Naive thymus-derived CD4-positive, alpha-beta T cell (primary cell): ENCODE measurements at regions not wholly inside any gene's neighbourhood (a gene's known extent, or its start where the extent isn't known, plus 50 kb on each side); places are given as distances from the start of the nearest gene placed in this dataset.

ENCODE experiments used
- ATAC-seq: fragments of 150-1000 bp; cut with Tn5 transposase; 2 replicates; pipeline ENCODE4 v1.10.0; 2021; ENCODE audit warnings: mild to moderate bottlenecking, moderate library complexity
- CTCF ChIA-PET: fragments of 350-600 bp; sonication (Branson Sonifier 250); formaldehyde crosslinking; loops from one replicate; lab custom pipeline; 2021; ENCODE audit warnings: antibody characterized with exemption; lab: Charles Lee
- POLR2A ChIA-PET: fragments of 350-600 bp; sonication (Branson Sonifier 250); formaldehyde crosslinking; loops from one replicate; lab custom pipeline; 2021; ENCODE audit warnings: antibody characterized with exemption, inconsistent platforms; lab: Charles Lee
- DNase-seq, 9 donors: peaks; one replicate each; pipeline versions ENCODE4 v3.0.0 to v3.0.0-alpha.2; 2020 to 2022; ENCODE audit warnings: mixed read lengths in 1 of 9
- H3K27ac ChIP-seq: one replicate; pipeline ENCODE4 v1.7.0; 2013; ENCODE audit warnings: mild to moderate bottlenecking, low read depth, low read length, moderate library complexity
- H3K27me3 ChIP-seq, 2 donors: one replicate each; pipeline ENCODE4 v1.7.0; 2013; ENCODE audit warnings: low read length in 2 of 2, mild to moderate bottlenecking in 2 of 2, moderate library complexity in 2 of 2; ENCODE audit not compliant: control insufficient read depth in 2 of 2, insufficient read depth in 2 of 2
- H3K36me3 ChIP-seq, 3 experiments: 1 replicate in 2 of 3; 2 replicates in 1 of 3; pipeline ENCODE4 v1.7.0; 2013; ENCODE audit warnings: low read length in 3 of 3, mild to moderate bottlenecking in 3 of 3, moderate library complexity in 1 of 3; ENCODE audit not compliant: insufficient read depth in 3 of 3, control insufficient read depth in 2 of 3
- H3K4me1 ChIP-seq, 2 donors: one replicate each; pipeline ENCODE4 v1.7.0; 2013; ENCODE audit warnings: low read length in 2 of 2, mild to moderate bottlenecking in 2 of 2, moderate library complexity in 1 of 2; ENCODE audit not compliant: control insufficient read depth in 2 of 2, insufficient read depth in 2 of 2
- H3K4me3 ChIP-seq: 2 replicates; pipeline ENCODE4 v1.7.0; 2013; ENCODE audit warnings: mild to moderate bottlenecking, low read length
- H3K9me3 ChIP-seq, 3 experiments: 1 replicate in 2 of 3; 2 replicates in 1 of 3; pipeline ENCODE4 v1.7.0; 2013; ENCODE audit warnings: low read length in 3 of 3; ENCODE audit not compliant: control insufficient read depth in 2 of 3
- H3K27ac Mint-ChIP-seq, 9 donors: one replicate each; pipeline ENCODE4 v1.8.0; 2020 to 2022; ENCODE audit warnings: mixed read lengths in 9 of 9, mild to moderate bottlenecking in 8 of 9, moderate library complexity in 5 of 9, inconsistent platforms in 2 of 9
- H3K27me3 Mint-ChIP-seq, 5 donors: one replicate each; pipeline ENCODE4 v1.8.0; 2021 to 2022; ENCODE audit warnings: mixed read lengths in 5 of 5, mild to moderate bottlenecking in 1 of 5
- H3K36me3 Mint-ChIP-seq, 5 donors: one replicate each; pipeline ENCODE4 v1.8.0; 2020 to 2022; ENCODE audit warnings: mixed read lengths in 5 of 5, mild to moderate bottlenecking in 3 of 5, inconsistent platforms in 1 of 5
- H3K4me1 Mint-ChIP-seq, 7 donors: one replicate each; pipeline ENCODE4 v1.8.0; 2020 to 2022; ENCODE audit warnings: mixed read lengths in 7 of 7, mild to moderate bottlenecking in 3 of 7, inconsistent platforms in 1 of 7
- H3K4me3 Mint-ChIP-seq, 10 donors: one replicate each; pipeline ENCODE4 v1.8.0; 2020 to 2022; ENCODE audit warnings: mild to moderate bottlenecking in 10 of 10, mixed read lengths in 10 of 10, moderate library complexity in 6 of 10, inconsistent platforms in 2 of 10
- H3K9me3 Mint-ChIP-seq, 11 donors: one replicate each; pipeline ENCODE4 v1.8.0; 2020 to 2022; ENCODE audit warnings: mixed read lengths in 11 of 11, mild to moderate bottlenecking in 4 of 11, inconsistent platforms in 1 of 11, moderate library complexity in 1 of 11
- intact Hi-C, 2 donors: fragments of 100-400 bp; cut with micrococcal nuclease; formaldehyde crosslinking; loops; one replicate each; pipeline ENCODE4 v1.15.1; 2023

DNA sequence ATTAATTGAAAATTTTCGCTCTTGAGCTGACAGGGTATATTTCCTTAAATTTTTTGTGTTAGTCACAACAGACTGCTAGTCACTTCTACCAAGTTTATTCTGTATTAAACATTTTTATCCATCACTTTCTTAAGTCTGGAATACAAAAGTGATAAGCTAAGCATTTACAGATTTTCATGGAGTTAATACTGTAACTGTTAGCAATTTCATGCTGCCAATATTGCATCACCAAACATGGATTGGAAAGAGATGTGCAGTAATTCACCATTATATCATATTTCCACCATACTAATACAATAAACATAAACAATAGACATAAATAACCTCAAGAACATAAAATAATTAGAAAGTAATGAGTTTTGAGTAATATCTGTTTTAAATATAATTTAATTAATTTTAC, 854.0 kb upstream of the CITED2 start:
- no peaks in the 10 kb centered on the region for H3K4me1 ChIP-seq
- peaks cover 0 to 24% (median 7%) of the 10 kb centered on the region in 5 donors for H3K27me3 Mint-ChIP-seq
- H3K27me3 ChIP-seq = no peaks in the 10 kb centered on the region
- no peak overlapping the region for H3K27ac Mint-ChIP-seq
- no peaks in the 10 kb centered on the region for H3K4me1 Mint-ChIP-seq
- H3K9me3 Mint-ChIP-seq = peaks cover 2 to 29% (median 12%) of the 10 kb centered on the region in 11 donors
- H3K4me3 ChIP-seq = no peak overlapping the region
- H3K36me3 Mint-ChIP-seq = peaks cover 0 to 6% (median 0%) of the 10 kb centered on the region in 5 donors
- DNase-seq (no peak), ATAC-seq (no peak)
- ChIA-PET CTCF (no interaction called here), POLR2A (no interaction called here)
- H3K9me3 ChIP-seq = no peaks in the 10 kb centered on the region
- no peak overlapping the region for H3K4me3 Mint-ChIP-seq
- H3K27ac ChIP-seq = no peak overlapping the region
- intact Hi-C loops = no loop called here
- H3K36me3 ChIP-seq = no peaks in the 10 kb centered on the region

DNA sequence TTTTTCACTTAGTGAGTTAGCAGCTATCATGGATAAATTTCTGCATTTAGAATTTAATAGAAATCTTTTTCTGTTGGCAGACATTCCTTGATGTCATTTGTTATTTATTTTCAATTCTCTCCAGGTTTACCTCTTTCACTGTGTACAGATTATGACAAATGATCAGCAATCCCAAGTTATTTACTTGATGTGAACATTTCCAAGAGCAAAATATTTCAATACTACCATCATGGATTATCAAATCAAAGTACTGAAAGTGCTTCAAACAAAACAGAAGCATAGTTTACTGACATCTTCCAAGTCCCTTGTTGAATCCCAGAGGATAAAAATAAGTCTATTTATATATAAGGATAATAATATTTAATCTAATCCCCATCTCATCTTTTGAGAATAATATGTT, 852.2 kb upstream of the CITED2 start:
- no peaks in the 10 kb centered on the region for H3K36me3 ChIP-seq
- no peak overlapping the region for H3K27ac ChIP-seq
- no peak for ATAC-seq
- H3K4me3 ChIP-seq = no peak overlapping the region
- no peaks in the 10 kb centered on the region for H3K4me1 ChIP-seq
- H3K4me1 Mint-ChIP-seq = no peaks in the 10 kb centered on the region
- no peak overlapping the region for H3K27ac Mint-ChIP-seq
- no peak for DNase-seq
- H3K27me3 Mint-ChIP-seq = peaks cover 0 to 16% (median 7%) of the 10 kb centered on the region in 5 donors
- H3K9me3 Mint-ChIP-seq = peaks cover 0 to 14% (median 5%) of the 10 kb centered on the region in 11 donors
- intact Hi-C loops = no loop called here
- no peaks in the 10 kb centered on the region for H3K27me3 ChIP-seq
- POLR2A ChIA-PET = no interaction called here
- H3K9me3 ChIP-seq = no peaks in the 10 kb centered on the region
- H3K36me3 Mint-ChIP-seq = peaks cover 0 to 6% (median 0%) of the 10 kb centered on the region in 5 donors
- H3K4me3 Mint-ChIP-seq = no peak overlapping the region
- CTCF ChIA-PET = no interaction called here

DNA sequence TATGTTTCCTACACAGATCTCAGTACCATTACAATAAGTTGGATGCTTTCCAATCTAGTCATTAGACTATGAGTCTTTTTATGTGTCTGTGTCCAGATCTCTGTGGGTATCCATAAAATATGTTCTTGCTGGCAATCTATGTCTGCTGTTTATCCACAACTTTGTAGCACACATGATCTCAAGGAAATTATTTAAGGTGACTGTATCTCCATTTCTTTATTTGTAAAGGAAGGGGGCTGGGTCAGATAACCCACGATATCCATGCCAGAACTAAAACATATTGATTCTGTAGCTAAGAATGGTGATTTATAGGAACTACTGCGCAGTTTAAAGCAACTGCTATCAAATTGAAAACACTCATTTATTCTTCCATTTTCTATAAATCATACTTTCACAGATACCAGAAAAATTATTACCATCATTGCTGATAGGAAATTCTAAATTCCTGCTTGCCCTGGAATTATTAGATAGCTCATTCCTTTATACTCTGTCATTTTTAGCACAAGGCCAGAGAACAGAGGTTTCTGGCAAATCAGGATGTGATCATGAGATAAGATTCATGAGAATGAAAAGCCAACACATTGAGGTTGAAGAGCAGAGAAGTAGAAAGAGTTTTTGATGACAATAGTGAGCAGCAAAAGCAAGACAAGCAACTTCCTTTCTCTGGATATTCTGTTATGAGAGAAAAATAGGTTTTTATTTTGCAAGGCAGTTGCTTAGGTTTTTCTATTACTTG, 851.4 kb upstream of the CITED2 start:
- H3K36me3 Mint-ChIP-seq = peaks cover 0 to 6% (median 0%) of the 10 kb centered on the region in 5 donors
- POLR2A ChIA-PET = no interaction called here
- H3K4me3 ChIP-seq = no peak overlapping the region

DNA sequence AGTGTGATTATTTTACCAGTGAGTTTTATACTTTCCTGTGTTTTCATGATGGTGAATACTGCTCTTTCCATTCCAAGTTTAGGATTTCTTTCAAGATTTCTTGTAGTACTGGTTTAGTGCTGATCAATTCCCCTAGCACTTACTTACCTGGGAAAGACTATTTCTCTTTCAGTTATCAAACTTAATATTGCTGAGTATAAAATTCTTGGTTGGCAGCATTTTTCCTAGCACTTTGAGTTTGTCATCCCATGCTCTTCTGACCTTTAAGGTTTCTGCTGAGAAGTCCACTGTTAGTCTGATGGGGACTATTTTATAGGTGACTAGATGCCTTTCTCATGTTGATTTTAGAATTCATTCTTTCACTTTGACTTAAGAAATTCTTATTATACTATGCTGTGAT, 842.8 kb upstream of the CITED2 start:
- no peak overlapping the region for H3K4me3 ChIP-seq
- no peak for ATAC-seq
- no peak for DNase-seq
- H3K27ac ChIP-seq = no peak overlapping the region
- no peak overlapping the region for H3K4me3 Mint-ChIP-seq
- intact Hi-C loops = no loop called here
- POLR2A ChIA-PET = no interaction called here
- no peak overlapping the region for H3K27ac Mint-ChIP-seq
- CTCF ChIA-PET = no interaction called here
- H3K27me3 Mint-ChIP-seq = peaks cover 0 to 7% (median 3%) of the 10 kb centered on the region in 5 donors
- H3K4me1 Mint-ChIP-seq = no peaks in the 10 kb centered on the region
- no peaks in the 10 kb centered on the region for H3K36me3 ChIP-seq
- H3K4me1 ChIP-seq = no peaks in the 10 kb centered on the region
- H3K36me3 Mint-ChIP-seq = peaks cover 0 to 6% (median 0%) of the 10 kb centered on the region in 5 donors
- peaks cover 4 to 41% (median 17%) of the 10 kb centered on the region in 11 donors for H3K9me3 Mint-ChIP-seq
- H3K9me3 ChIP-seq = peaks cover 0 to 17% (median 0%) of the 10 kb centered on the region in 3 experiments
- no peaks in the 10 kb centered on the region for H3K27me3 ChIP-seq

More for the DNA sequence above, 851.4 kb upstream of the CITED2 start:
- ATAC-seq = no peak
- DNase-seq = no peak
- no peak overlapping the region for H3K27ac ChIP-seq
- intact Hi-C loops = no loop called here
- H3K4me1 Mint-ChIP-seq = no peaks in the 10 kb centered on the region
- H3K27me3 ChIP-seq = no peaks in the 10 kb centered on the region
- no peaks in the 10 kb centered on the region for H3K4me1 ChIP-seq
- H3K27ac Mint-ChIP-seq = no peak overlapping the region
- H3K36me3 ChIP-seq = no peaks in the 10 kb centered on the region
- peaks cover 0 to 6% (median 0%) of the 10 kb centered on the region in 11 donors for H3K9me3 Mint-ChIP-seq
- no peak overlapping the region for H3K4me3 Mint-ChIP-seq
- H3K9me3 ChIP-seq = no peaks in the 10 kb centered on the region
- peaks cover 0 to 18% (median 7%) of the 10 kb centered on the region in 5 donors for H3K27me3 Mint-ChIP-seq
- CTCF ChIA-PET = no interaction called here

DNA sequence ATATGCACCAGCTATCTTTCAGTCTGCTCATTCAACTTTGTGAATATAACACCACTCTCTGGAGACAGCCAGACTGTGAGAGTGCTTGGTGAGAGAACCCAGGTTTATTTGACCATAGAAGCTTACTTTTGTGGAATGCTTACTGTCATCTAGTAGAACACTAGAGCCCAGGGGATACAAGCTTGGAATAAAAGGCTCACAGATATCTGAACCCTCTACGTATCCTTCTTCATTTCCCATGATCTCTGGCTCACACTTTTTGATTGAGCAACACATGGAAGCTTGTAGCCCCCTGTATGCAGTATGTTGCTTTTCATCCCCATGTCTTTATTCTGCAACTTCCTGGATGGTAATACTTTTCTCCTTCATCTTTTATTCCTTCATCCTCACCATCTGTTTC, 835.3 kb upstream of the CITED2 start:
- ATAC-seq = no peak

DNA sequence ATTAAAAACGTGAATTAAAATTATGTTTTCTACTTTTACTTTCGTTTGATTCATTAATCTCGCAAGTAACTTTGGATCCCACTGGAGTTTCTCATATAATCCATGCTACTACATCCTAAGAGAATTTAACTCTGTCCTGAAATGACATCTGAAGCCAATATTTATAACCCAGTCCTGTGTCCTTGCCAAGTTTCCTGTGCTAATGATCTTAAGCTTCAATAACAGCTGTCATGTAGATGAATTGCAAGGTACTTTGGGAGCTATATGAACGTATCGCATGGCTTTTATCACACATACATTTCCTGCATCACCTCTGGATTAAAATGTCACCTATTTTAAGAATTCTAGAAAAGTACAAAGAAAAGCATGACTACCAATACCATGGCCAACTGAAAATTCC, 833.8 kb upstream of the CITED2 start:
- Histone ChIP-seq H3K27ac (no peak overlapping the region), H3K4me1 (no peaks in the 10 kb centered on the region), H3K4me3 (no peak overlapping the region), H3K36me3 (no peaks in the 10 kb centered on the region), H3K9me3 (no peaks in the 10 kb centered on the region), H3K27me3 (no peaks in the 10 kb centered on the region)
- Mint-ChIP-seq H3K27me3 (peaks cover 0 to 3% (median 0%) of the 10 kb centered on the region in 5 donors), H3K4me3 (no peak overlapping the region), H3K36me3 (no peaks in the 10 kb centered on the region), H3K4me1 (no peaks in the 10 kb centered on the region), H3K27ac (no peak overlapping the region), H3K9me3 (peaks cover 0 to 4% (median 0%) of the 10 kb centered on the region in 11 donors)
- no peak for ATAC-seq
- intact Hi-C loops = no loop called here
- POLR2A ChIA-PET = no interaction called here
- no peak for DNase-seq
- CTCF ChIA-PET = no interaction called here

More for the DNA sequence above, 835.3 kb upstream of the CITED2 start:
- Histone ChIP-seq H3K27me3 (no peaks in the 10 kb centered on the region), H3K36me3 (no peaks in the 10 kb centered on the region), H3K4me3 (no peak overlapping the region), H3K27ac (no peak overlapping the region), H3K9me3 (no peaks in the 10 kb centered on the region), H3K4me1 (no peaks in the 10 kb centered on the region)
- Mint-ChIP-seq H3K36me3 (no peaks in the 10 kb centered on the region), H3K4me1 (no peaks in the 10 kb centered on the region), H3K27me3 (peaks cover 0 to 3% (median 0%) of the 10 kb centered on the region in 5 donors), H3K9me3 (peaks cover 0 to 8% (median 0%) of the 10 kb centered on the region in 11 donors), H3K27ac (no peak overlapping the region), H3K4me3 (no peak overlapping the region)
- ChIA-PET CTCF (interaction anchor here (0.6 kb wide), 1 partner anchor 1306 kb away, joined by 3 read pairs; no protein-coding TSS in a partner anchor), POLR2A (no interaction called here)
- intact Hi-C loops = no loop called here
- no peak for DNase-seq
